ENCODE measurements at regions not wholly inside any gene's neighbourhood (a gene's known extent, or its start where the extent isn't known, plus 50 kb on each side); places are given as distances from the start of the nearest gene placed in this dataset.

GRCh38 chr10:128932071-128932820, 534.8 kb upstream of the MGMT start:
- no peak for TF ChIP-seq CTCF (IDR thresholded peaks at IDR 0.05; ENCODE audit: low read length)
- TF ChIP-seq EZH2 (IDR thresholded peaks at IDR 0.05; ENCODE audit: borderline replicate concordance, low read length): no peak
